Skin epidermis (tissue), 12 donors: ENCODE measurements at regions not wholly inside any gene's neighbourhood (a gene's known extent, or its start where the extent isn't known, plus 50 kb on each side); places are given as distances from the start of the nearest gene placed in this dataset.
A peak's percentile ranks its signal among the peaks of the same experiment; 100 is the strongest.
"Not testable (repeated sequence)": the region's sequence is repeated elsewhere in the genome, so short reads cannot be mapped to it uniquely, and the experiment has no call there.

Source experiments
- H3K27ac ChIP-seq, 21 experiments: fragments of 200-600 bp; sonication (generic) in 11 of 21; one replicate each; pipeline ENCODE4 v1.5.0; 2020; ENCODE audit warnings: mild to moderate bottlenecking in 3 of 21, inconsistent platforms in 2 of 21, moderate library complexity in 2 of 21
- H3K4me3 ChIP-seq, 7 experiments: fragments of 200-600 bp; sonication (generic) in 2 of 7; one replicate each; pipeline ENCODE4 v1.5.0; 2020; ENCODE audit warnings: inconsistent platforms in 2 of 7, mild to moderate bottlenecking in 2 of 7, moderate library complexity in 1 of 7

DNA sequence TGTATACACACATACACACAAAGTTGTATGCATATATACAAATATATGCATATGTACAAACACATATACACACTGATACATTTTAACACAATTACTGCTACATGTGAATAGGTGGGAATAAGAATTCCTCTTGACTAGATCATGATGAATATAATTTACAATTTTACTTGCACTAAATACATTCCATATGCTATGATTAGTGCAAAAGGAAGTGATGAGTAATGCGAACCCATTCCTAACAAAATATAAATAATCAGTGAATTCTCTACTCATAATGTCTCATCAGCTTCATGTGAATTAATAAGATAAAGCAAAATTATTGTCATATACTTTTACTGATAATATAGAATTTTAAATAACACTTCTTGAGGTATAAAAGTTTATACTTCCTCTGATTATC is 1077.3 kb upstream of the PCDH10 start:
- H3K4me3 ChIP-seq: no peak overlapping the region
- H3K27ac ChIP-seq: no peak overlapping the region

GRCh38 chr4:132076829-132077228 is 1072.3 kb upstream of the PCDH10 start:
- H3K27ac ChIP-seq: no peak overlapping the region
- H3K4me3 ChIP-seq: no peak overlapping the region

- Histone ChIP-seq H3K4me3 (no peak overlapping the region), H3K27ac (no peak overlapping the region)
Measured at GRCh38 chr4:132085105-132085504, 1064.0 kb upstream of the PCDH10 start.

GRCh38 chr4:132094017-132094416 is 1055.1 kb upstream of the PCDH10 start:
- no peak overlapping the region for H3K27ac ChIP-seq

DNA sequence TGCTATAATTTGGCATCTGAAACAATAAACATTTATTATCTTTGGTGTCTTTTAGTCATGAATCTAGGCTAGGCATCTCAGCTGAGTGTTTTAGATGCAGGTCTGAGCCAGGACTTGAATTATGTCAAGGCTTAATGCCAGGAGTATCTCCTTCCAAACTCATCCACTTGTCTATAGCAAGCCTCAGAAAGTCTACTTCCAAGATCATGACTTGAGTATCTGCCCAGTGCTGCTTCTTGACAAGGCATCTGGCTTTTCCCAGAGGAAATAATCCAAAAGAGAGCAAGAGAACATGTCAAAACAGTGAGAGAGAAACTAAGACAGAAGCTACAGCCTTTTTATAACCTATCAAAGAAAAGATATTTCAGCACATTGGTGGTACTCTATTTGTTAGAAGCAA is 1052.1 kb upstream of the PCDH10 start:
- H3K27ac ChIP-seq: no peak overlapping the region
- H3K4me3 ChIP-seq: no peak overlapping the region

More at GRCh38 chr4:132094017-132094416, 1055.1 kb upstream of the PCDH10 start:
- no peak overlapping the region for H3K4me3 ChIP-seq

GRCh38 chr4:132101526-132101925 is 1047.6 kb upstream of the PCDH10 start:
- Histone ChIP-seq H3K4me3 (no peak overlapping the region), H3K27ac (no peak overlapping the region)

GRCh38 chr4:132108784-132109183 is 1040.3 kb upstream of the PCDH10 start:
- H3K4me3 ChIP-seq: no peak overlapping the region
- no peak overlapping the region for H3K27ac ChIP-seq

GRCh38 chr4:132114885-132115284 is 1034.2 kb upstream of the PCDH10 start:
- Histone ChIP-seq H3K4me3 (no peak overlapping the region), H3K27ac (no peak overlapping the region)

DNA sequence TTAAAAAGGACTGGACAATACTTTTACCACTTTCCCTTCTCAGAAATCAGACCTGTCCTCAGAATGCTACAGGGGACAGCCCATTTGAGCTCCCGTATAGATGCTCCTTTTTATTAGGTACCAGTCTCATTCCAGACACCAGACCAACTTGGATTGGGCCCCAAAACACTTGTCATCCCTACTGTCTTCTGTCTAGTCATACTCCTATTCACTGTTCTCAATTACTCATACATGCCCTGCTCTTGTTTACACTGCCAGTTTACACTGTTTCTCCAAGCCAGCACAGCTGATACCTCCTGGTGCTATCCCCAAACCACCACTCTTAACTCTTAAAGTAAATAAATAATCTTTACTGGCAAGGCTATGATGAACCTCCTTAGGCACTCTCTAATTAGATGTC is 1026.4 kb upstream of the PCDH10 start:
- not testable (repeated sequence) for H3K27ac ChIP-seq, H3K4me3 ChIP-seq

GRCh38 chr4:132123870-132124623 is 1025.0 kb upstream of the PCDH10 start:
- Histone ChIP-seq H3K27ac (peak overlapping the region in 1 of 21 experiments; percentile 3), H3K4me3 (peak overlapping the region in 1 of 7 experiments; percentile 21)

- Histone ChIP-seq H3K27ac (no peak overlapping the region), H3K4me3 (no peak overlapping the region)
Measured at GRCh38 chr4:132124624-132124974, 1024.5 kb upstream of the PCDH10 start.

DNA sequence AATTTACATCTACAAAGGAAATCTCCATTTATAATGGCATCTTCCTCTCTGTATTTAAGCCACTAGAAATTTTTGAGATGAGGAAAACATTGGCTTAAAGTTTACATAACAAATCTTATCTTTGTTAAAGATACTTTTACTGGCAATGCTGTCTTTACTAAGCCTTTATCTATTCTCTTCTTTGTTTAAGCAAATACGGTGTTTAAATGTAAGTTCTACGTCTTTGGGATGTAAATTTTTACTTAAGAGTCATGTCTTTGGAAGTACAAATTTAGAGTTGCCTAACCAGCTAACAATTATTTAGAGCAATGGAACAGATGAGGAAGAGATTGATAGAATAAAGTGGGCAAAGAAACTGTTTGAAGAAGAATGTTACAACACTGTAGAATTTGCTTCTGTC is 1024.0 kb upstream of the PCDH10 start:
- H3K4me3 ChIP-seq: no peak overlapping the region
- no peak overlapping the region for H3K27ac ChIP-seq

GRCh38 chr4:132132433-132132832 is 1016.7 kb upstream of the PCDH10 start:
- no peak overlapping the region for H3K27ac ChIP-seq
- H3K4me3 ChIP-seq: no peak overlapping the region

- H3K4me3 ChIP-seq: no peak overlapping the region
Measured at GRCh38 chr4:132169660-132170059, 979.4 kb upstream of the PCDH10 start.

GRCh38 chr4:132180020-132180427 is 969.1 kb upstream of the PCDH10 start:
- H3K27ac ChIP-seq: no peak overlapping the region
- no peak overlapping the region for H3K4me3 ChIP-seq

More at GRCh38 chr4:132169660-132170059, 979.4 kb upstream of the PCDH10 start:
- no peak overlapping the region for H3K27ac ChIP-seq

GRCh38 chr4:132195176-132195575 is 953.9 kb upstream of the PCDH10 start:
- Histone ChIP-seq H3K27ac (no peak overlapping the region), H3K4me3 (no peak overlapping the region)

DNA sequence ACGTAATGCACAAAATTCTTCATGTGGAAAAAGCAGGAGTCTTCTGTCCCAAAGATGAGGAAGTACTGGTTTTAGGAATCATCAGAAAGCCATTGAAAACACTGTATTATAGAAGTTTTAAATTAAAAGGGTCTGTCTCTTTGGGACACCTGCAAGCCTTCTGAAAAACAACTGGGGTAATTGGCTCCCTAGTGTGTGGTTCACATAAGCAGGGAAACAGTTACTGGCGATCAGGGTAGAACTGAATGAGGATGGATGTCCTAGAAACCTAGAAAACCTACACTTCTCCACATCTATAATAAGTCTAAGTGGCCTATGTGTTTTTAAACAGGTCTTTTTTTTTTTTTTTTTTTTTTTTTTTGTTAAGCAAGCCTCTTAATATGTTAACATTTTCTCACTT is 945.5 kb upstream of the PCDH10 start:
- H3K4me3 ChIP-seq: no peak overlapping the region
- no peak overlapping the region for H3K27ac ChIP-seq

DNA sequence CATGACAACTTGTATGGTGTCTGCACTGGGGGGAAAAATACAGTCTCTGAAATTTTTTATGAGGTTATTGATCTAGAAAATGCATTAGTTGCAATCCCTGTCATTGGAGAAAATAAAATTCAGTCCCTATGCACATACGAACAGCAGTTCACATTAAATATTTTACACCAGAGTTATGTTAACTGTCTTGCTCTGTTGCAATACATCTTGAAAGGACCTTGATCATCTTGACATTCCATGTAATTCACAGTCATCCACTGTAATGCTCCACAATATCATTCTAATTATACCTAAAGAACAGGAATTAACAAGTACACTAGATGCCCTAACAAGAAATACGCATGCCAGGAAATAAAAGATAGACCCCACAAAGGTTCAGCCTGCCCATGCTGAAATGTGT is 934.6 kb upstream of the PCDH10 start:
- no peak overlapping the region for H3K27ac ChIP-seq
- no peak overlapping the region for H3K4me3 ChIP-seq

- no peak overlapping the region for H3K4me3 ChIP-seq
Measured at GRCh38 chr4:132218406-132218805, 930.7 kb upstream of the PCDH10 start.

GRCh38 chr4:132227151-132227856 is 921.8 kb upstream of the PCDH10 start:
- H3K27ac ChIP-seq: no peak overlapping the region
- no peak overlapping the region for H3K4me3 ChIP-seq

More at GRCh38 chr4:132218406-132218805, 930.7 kb upstream of the PCDH10 start:
- no peak overlapping the region for H3K27ac ChIP-seq

GRCh38 chr4:132227857-132228165 is 921.3 kb upstream of the PCDH10 start:
- not testable (repeated sequence) for H3K4me3 ChIP-seq, H3K27ac ChIP-seq

DNA sequence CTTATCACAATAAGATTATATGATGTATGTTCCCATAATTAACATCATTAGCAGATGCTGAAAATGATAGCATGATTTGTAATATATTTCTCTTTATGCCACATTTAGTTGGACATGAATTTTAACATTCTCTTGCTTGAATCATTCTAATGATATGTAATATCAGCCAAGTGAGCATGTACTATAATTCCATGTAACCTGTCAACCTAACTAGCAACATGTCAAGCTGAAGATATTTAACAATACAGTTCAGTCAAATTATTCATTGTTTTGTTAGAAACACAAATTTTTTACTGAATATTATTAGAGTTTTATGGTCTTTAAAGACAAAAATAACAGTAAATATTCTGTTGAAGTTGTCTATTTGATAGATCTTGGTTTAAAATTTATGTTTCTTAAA is 920.4 kb upstream of the PCDH10 start:
- H3K27ac ChIP-seq: no peak overlapping the region
- H3K4me3 ChIP-seq: no peak overlapping the region
